ENCODE measurements at regions not wholly inside any gene's neighbourhood (a gene's known extent, or its start where the extent isn't known, plus 50 kb on each side); places are given as distances from the start of the nearest gene placed in this dataset.

- Histone ChIP-seq H3K9ac (ENCODE audit: low read length) (no peak overlapping the region), H4K20me1 (ENCODE audit: insufficient read depth, low read length) (no peaks in the 10 kb centered on the region), H3K36me3 (ENCODE audit: insufficient read depth, low read length) (no peaks in the 10 kb centered on the region), H3K79me2 (ENCODE audit: insufficient read depth, low read length) (no peaks in the 10 kb centered on the region), H3K4me3 (ENCODE audit: low read depth, low read length, poor library complexity, severe bottlenecking) (no peak overlapping the region), H3K4me2 (ENCODE audit: low read length) (no peak overlapping the region), H3K4me1 (ENCODE audit: insufficient read depth, low read length, severe bottlenecking) (no peaks in the 10 kb centered on the region), H3K9me3 (ENCODE audit: low read length) (no peaks in the 10 kb centered on the region), H3K9me2 (ENCODE audit: low read depth, low read length) (0 out of 2 replicates have a peak, but pooled peaks cover 3% of the 10 kb centered on the region), H3K27ac (ENCODE audit: low read depth, low read length, poor library complexity, severe bottlenecking) (no peak overlapping the region), H3F3A (ENCODE audit: insufficient read depth, low read length) (no peaks in the 10 kb centered on the region), H3K27me3 (ENCODE audit: insufficient read depth, low read length) (no peaks in the 10 kb centered on the region), H2AFZ (ENCODE audit: low read length) (no peak overlapping the region)
- TF ChIP-seq EZH2 (IDR thresholded peaks at IDR 0.05; ENCODE audit: borderline replicate concordance, low read length): no peak
- no peak for TF ChIP-seq CTCF (IDR thresholded peaks at IDR 0.05; ENCODE audit: low read length)
Observed at GRCh38 chr12:82533341-82533740, 153.4 kb upstream of the TMTC2 start.

DNA sequence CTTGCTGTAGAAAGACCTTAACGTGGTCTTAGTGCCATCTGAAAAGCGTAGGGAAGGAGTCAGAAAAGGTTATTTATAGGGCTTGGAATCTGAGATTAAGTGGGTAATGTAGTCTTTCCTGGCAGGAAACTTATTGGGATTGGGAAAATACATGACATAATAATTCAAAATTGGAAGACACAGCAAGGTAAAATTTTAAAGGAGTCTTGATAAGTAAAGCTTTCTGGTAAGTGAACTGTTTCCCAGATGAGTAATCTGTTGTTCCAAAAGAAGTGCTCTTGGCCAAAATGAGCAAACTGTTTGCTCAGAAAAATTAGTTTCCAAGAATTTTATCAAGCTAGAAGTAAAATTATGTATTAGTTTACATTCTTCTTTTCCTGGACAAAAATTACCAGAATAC is 149.3 kb upstream of the TMTC2 start:
- Histone ChIP-seq H3K79me2 (ENCODE audit: insufficient read depth, low read length) (no peaks in the 10 kb centered on the region), H3K9ac (ENCODE audit: low read length) (no peak overlapping the region), H3F3A (ENCODE audit: insufficient read depth, low read length) (no peaks in the 10 kb centered on the region), H3K4me3 (ENCODE audit: low read depth, low read length, poor library complexity, severe bottlenecking) (no peak overlapping the region), H3K27me3 (ENCODE audit: insufficient read depth, low read length) (no peaks in the 10 kb centered on the region), H2AFZ (ENCODE audit: low read length) (no peak overlapping the region), H3K27ac (ENCODE audit: low read depth, low read length, poor library complexity, severe bottlenecking) (no peak overlapping the region), H4K20me1 (ENCODE audit: insufficient read depth, low read length) (no peaks in the 10 kb centered on the region), H3K9me3 (ENCODE audit: low read length) (0 out of 2 replicates have a peak, but pooled peaks cover 2% of the 10 kb centered on the region), H3K9me2 (ENCODE audit: low read depth, low read length) (0 out of 2 replicates have a peak, but pooled peaks cover 3% of the 10 kb centered on the region), H3K4me2 (ENCODE audit: low read length) (no peak overlapping the region), H3K4me1 (ENCODE audit: insufficient read depth, low read length, severe bottlenecking) (no peaks in the 10 kb centered on the region), H3K36me3 (ENCODE audit: insufficient read depth, low read length) (no peaks in the 10 kb centered on the region)
- no peak for TF ChIP-seq CTCF (IDR thresholded peaks at IDR 0.05; ENCODE audit: low read length)
- no peak for TF ChIP-seq EZH2 (IDR thresholded peaks at IDR 0.05; ENCODE audit: borderline replicate concordance, low read length)

DNA sequence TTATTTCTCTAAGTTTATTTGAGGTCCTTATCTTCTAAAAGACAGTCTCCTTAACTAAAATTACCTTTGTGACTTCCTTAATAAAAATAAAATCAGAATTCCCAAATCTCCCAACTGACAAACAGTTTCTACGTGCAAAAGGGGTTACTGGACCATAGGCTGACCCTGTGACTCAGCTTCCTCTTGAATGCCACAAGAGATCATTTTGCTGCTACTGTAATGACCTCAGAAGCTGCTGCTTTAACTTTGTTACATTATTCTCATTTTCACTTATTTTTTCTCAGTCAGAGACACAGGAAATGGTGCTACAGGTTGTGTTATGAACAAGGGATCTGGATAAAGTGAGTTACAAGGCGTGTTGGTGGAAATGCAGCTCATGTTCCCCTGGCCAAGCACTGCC is 132.2 kb upstream of the TMTC2 start:
- no peak for TF ChIP-seq EZH2 (IDR thresholded peaks at IDR 0.05; ENCODE audit: borderline replicate concordance, low read length)
- TF ChIP-seq CTCF (IDR thresholded peaks at IDR 0.05; ENCODE audit: low read length): no peak

More for the DNA sequence above, 132.2 kb upstream of the TMTC2 start:
- H3K4me2 ChIP-seq (ENCODE audit: low read length): no peak overlapping the region
- no peaks in the 10 kb centered on the region for H3K4me1 ChIP-seq (ENCODE audit: insufficient read depth, low read length, severe bottlenecking)
- H4K20me1 ChIP-seq (ENCODE audit: insufficient read depth, low read length): no peaks in the 10 kb centered on the region
- no peak overlapping the region for H3K27ac ChIP-seq (ENCODE audit: low read depth, low read length, poor library complexity, severe bottlenecking)
- no peaks in the 10 kb centered on the region for H3K79me2 ChIP-seq (ENCODE audit: insufficient read depth, low read length)
- H3F3A ChIP-seq (ENCODE audit: insufficient read depth, low read length): no peaks in the 10 kb centered on the region
- no peaks in the 10 kb centered on the region for H3K36me3 ChIP-seq (ENCODE audit: insufficient read depth, low read length)
- H3K4me3 ChIP-seq (ENCODE audit: low read depth, low read length, poor library complexity, severe bottlenecking): no peak overlapping the region
- no peaks in the 10 kb centered on the region for H3K9me3 ChIP-seq (ENCODE audit: low read length)
- H3K9ac ChIP-seq (ENCODE audit: low read length): no peak overlapping the region
- H2AFZ ChIP-seq (ENCODE audit: low read length): no peak overlapping the region
- H3K27me3 ChIP-seq (ENCODE audit: insufficient read depth, low read length): no peaks in the 10 kb centered on the region
- no peaks in the 10 kb centered on the region for H3K9me2 ChIP-seq (ENCODE audit: low read depth, low read length)

Measured in OCI-LY1 (cell line).